GM12891 (cell line): ENCODE measurements at regions not wholly inside any gene's neighbourhood (a gene's known extent, or its start where the extent isn't known, plus 50 kb on each side); places are given as distances from the start of the nearest gene placed in this dataset.

Experiments
- DNase-seq: peaks from one replicate; pipeline ENCODE4 v3.0.0; 2011; ENCODE audit warnings: low spot score; ENCODE audit not compliant: insufficient read length
- FAIRE-seq: peaks from 2 replicates; lab custom pipeline; 2011; peaks lifted over from hg19 to GRCh38; lab: Jason Lieb, UNC
- PAX5 ChIP-seq: IDR thresholded peaks from 2 replicates; pipeline ENCODE4 v1.6.1; 2011; ENCODE audit warnings: low read length, moderate library complexity, mild to moderate bottlenecking; ENCODE audit not compliant: insufficient read depth, severe bottlenecking
- POLR2A ChIP-seq: IDR thresholded peaks from 2 replicates; pipeline ENCODE4 v1.6.1; 2011; ENCODE audit warnings: low read depth, low read length, control low read depth
- POLR2AphosphoS5 ChIP-seq: IDR thresholded peaks from 2 replicates; pipeline ENCODE4 v1.6.1; 2011; ENCODE audit warnings: low read depth, low read length, control low read depth
- POU2F2 ChIP-seq: IDR thresholded peaks from 2 replicates; pipeline ENCODE4 v1.6.1; 2011; ENCODE audit warnings: low read depth, mild to moderate bottlenecking, control low read depth, low read length, moderate library complexity
- SPI1 ChIP-seq: IDR thresholded peaks from 2 replicates; pipeline ENCODE4 v1.6.1; 2011; ENCODE audit warnings: low read depth, low read length, control low read depth
- TAF1 ChIP-seq: IDR thresholded peaks from 2 replicates; pipeline ENCODE4 v1.6.1; 2011; ENCODE audit warnings: low read depth, low read length, control low read depth

DNA sequence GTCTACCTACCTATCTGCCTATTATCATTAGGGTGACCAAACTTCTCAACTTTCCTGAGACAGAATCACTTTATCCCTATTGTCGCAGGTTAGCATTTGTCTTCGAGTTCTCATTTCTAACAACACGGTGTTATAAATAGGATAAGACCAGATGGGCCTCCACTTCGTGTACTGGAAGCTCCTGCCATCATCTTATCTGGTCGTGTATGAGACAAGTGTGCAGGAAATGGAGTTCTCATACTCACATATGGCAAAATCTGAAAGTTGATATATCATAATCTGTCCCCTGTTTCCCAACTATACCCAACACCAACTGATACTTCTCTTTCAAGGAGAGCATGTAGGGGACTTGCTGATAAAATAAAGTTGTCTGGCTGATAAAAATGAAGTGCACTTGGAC is 287.4 kb upstream of the FOXK1 start:
- FAIRE-seq (no peak), DNase-seq (no peak)
- no peak for TF ChIP-seq SPI1
- no peak for TF ChIP-seq POLR2AphosphoS5
- no peak for TF ChIP-seq TAF1
- no peak for TF ChIP-seq POU2F2
- no peak for TF ChIP-seq PAX5
- TF ChIP-seq POLR2A: no peak

DNA sequence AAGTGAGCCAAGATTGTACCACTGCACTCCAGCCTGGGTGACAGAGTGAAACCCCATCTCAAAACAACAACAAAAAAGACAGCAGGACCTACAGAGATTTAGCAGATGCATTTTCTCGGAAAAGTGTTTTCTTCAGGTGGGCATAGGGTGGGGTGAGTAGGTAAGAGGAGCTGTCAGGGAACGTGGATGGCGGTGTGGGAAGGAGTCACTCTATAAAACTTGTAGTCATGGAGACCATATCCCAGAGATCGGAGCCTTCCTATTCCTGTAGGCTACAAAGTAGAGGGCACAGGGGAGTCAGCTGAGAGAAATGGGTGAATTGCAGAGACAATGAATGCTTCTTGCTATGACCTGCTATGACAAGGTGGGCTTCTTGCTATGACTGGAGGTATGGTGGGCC is 283.0 kb upstream of the FOXK1 start:
- FAIRE-seq (no peak), DNase-seq (no peak)
- TF ChIP-seq POLR2A: no peak
- no peak for TF ChIP-seq TAF1
- TF ChIP-seq POU2F2: no peak
- no peak for TF ChIP-seq POLR2AphosphoS5
- no peak for TF ChIP-seq PAX5
- TF ChIP-seq SPI1: no peak

- FAIRE-seq: no peak
- TF ChIP-seq TAF1: no peak
- no peak for TF ChIP-seq POLR2A
- no peak for TF ChIP-seq POU2F2
- no peak for TF ChIP-seq PAX5
- TF ChIP-seq POLR2AphosphoS5: no peak
- TF ChIP-seq SPI1: no peak
- DNase-seq: no peak
These were observed 282.5 kb upstream of the FOXK1 start for GRCh38 chr7:4399596-4399995.

- TF ChIP-seq POLR2A (no peak), PAX5 (no peak), POU2F2 (no peak), SPI1 (no peak), POLR2AphosphoS5 (no peak), TAF1 (no peak)
- FAIRE-seq (no peak), DNase-seq (no peak)
These were observed 275.6 kb upstream of the FOXK1 start for GRCh38 chr7:4406288-4407058.

DNA sequence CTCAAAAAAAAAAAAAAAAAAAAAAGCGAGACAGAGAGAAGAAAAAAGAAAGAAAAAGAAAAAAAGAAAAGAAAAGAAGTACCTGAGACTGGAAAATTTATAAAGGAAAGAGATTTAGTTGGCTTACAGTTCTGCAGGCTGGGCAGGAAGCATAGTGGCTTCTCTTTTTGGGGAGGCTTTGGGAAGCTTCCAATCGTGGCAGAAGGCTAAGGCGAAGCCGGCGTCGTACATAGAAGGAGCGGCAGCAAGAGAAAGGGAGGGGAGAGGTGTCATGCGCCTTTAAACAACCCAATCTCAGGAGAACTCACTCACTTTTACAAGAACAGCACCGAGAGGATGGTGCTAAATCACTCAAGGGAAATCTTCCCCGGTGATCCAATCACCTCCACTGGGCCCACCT is 272.1 kb upstream of the FOXK1 start:
- TF ChIP-seq SPI1 (no peak), TAF1 (no peak), POLR2AphosphoS5 (no peak), PAX5 (no peak), POLR2A (no peak), POU2F2 (no peak)
- FAIRE-seq: no peak
- no peak for DNase-seq

DNA sequence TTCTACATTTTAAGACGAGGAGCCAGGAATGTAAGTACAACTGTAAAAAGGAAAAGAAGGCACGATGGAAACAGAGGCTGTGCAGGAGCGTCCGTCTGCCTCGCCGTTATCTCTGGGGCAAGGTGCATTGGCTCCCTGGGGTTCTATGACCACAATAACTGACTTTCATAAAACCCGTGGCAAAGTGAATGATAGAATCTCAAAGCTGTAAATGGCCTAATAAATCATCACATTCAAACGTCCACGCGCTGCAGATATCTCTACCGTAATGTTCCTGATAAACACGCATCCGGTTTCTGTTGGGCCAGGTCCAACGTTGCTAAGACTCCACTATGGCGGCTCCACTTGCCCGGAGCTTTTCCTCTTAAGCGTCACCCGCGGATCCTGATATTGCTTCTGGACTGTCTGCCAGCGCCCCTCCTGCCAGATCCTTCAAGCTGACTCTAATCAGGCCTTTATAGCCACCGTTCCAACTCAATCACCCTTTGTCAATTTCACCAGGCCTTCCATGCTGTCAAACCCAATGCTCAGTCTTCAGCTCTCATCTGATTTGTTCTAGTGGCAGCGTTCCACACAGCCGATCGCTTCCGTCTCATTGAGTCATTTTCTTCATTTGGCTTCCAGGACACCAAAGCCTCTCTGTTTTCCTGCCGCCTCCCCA is 265.6 kb upstream of the FOXK1 start:
- no peak for TF ChIP-seq PAX5
- no peak for TF ChIP-seq TAF1
- TF ChIP-seq SPI1: no peak
- TF ChIP-seq POU2F2: no peak
- no peak for FAIRE-seq
- no peak for DNase-seq

DNA sequence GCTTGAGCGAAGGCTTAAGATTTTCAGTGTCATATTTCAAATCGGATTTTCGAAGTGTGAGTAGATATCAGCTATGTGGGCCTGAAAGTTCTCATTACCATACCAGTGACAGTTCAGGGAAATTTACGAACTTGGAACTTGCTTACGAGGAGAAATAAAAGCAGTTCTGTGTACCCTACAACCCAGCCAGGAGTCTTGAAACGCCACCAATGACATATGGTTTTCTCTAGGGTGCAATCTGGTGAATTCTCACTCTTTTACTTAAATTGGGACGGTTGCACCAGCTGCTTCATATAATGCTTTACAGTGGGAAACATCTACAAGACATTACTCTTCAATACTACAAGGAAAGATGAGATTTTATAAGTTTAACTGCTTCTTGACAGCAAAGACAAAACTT is 253.6 kb upstream of the FOXK1 start:
- no peak for DNase-seq
- FAIRE-seq: no peak
- TF ChIP-seq PAX5 (no peak), TAF1 (no peak), POLR2A (no peak), POLR2AphosphoS5 (no peak)

DNA sequence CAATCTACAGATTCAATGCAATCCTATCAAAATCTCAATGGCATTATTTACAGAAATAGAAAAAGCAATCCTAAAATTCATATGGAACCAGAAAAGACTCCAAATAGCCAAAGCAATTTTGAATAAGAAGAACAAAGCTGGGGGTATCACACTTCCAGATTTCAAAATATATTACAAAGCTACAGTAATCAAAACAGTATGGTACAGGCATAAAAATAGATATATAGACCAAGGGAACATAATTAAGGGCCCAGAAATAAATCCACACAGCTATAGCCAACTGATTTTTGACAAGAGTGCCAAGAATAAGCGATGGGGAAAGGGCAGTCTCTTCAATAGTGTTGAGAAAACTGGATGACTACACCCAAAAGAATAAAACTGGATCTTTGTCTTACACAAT is 251.9 kb upstream of the FOXK1 start:
- DNase-seq (no peak), FAIRE-seq (no peak)
- TF ChIP-seq PAX5 (no peak), POLR2A (no peak), POU2F2 (no peak), POLR2AphosphoS5 (no peak), SPI1 (no peak), TAF1 (no peak)

- DNase-seq: no peak
- FAIRE-seq: no peak
- TF ChIP-seq POLR2AphosphoS5 (no peak), POLR2A (no peak), TAF1 (no peak), SPI1 (no peak), PAX5 (no peak), POU2F2 (no peak)
These were observed 247.8 kb upstream of the FOXK1 start for GRCh38 chr7:4434306-4434705.
